ENCODE measurements at regions not wholly inside any gene's neighbourhood (a gene's known extent, or its start where the extent isn't known, plus 50 kb on each side); places are given as distances from the start of the nearest gene placed in this dataset.
"Not testable (repeated sequence)": the region's sequence is repeated elsewhere in the genome, so short reads cannot be mapped to it uniquely, and the experiment has no call there.

- no peak for DNase-seq
- no peak for ATAC-seq
- intact Hi-C loops (cut with DNase I, micrococcal nuclease) = loop anchor here in 1 of 2 donors (10.0 kb wide), 1 partner anchor 160 kb away; no protein-coding TSS in a partner anchor
These were observed 183.9 kb downstream of the SHQ1 start for GRCh38 chr3:72664184-72664975.

DNA sequence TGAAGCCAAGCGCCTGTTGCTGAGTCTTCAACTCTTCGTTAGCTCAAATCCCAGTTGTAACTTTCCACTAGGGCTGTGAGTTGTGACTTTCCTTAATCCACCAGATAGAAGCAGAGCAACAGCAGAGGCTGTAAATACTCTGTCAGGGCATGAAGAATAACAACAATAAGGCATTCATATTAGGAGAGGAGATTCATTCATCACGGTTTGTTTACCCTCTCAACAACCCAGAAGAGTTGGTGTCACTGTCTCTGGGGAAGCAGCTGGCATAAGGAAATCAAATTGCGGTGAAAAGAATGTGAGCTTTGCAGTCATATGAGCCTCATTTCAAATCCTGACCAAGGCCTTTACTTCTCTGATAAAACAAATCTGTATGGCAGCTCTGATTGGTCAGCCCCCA lies 184.8 kb downstream of the SHQ1 start:
- ATAC-seq = no peak

GRCh38 chr3:72661115-72661457 lies 187.2 kb downstream of the SHQ1 start:
- intact Hi-C loops (cut with DNase I, micrococcal nuclease) = loop anchor here in 1 of 2 donors (10.0 kb wide), 1 partner anchor 164 kb away; no protein-coding TSS in a partner anchor
- ATAC-seq (peak; percentile 71), DNase-seq (peak; percentile 15 to 70)

More for the DNA sequence above, 184.8 kb downstream of the SHQ1 start:
- DNase-seq = no peak
- intact Hi-C loops (cut with DNase I, micrococcal nuclease) = loop anchor here in 1 of 2 donors (10.0 kb wide), 1 partner anchor 161 kb away; no protein-coding TSS in a partner anchor

- intact Hi-C loops (cut with DNase I, micrococcal nuclease) = loop anchor here in 1 of 2 donors (10.0 kb wide), 1 partner anchor 164 kb away; no protein-coding TSS in a partner anchor
- DNase-seq = no peak
- ATAC-seq = no peak
These were observed 187.8 kb downstream of the SHQ1 start for GRCh38 chr3:72660270-72661114.

- intact Hi-C loops (cut with DNase I, micrococcal nuclease) = no loop called here
- DNase-seq = no peak
- no peak for ATAC-seq
These were observed 188.6 kb downstream of the SHQ1 start for GRCh38 chr3:72659596-72659995.

DNA sequence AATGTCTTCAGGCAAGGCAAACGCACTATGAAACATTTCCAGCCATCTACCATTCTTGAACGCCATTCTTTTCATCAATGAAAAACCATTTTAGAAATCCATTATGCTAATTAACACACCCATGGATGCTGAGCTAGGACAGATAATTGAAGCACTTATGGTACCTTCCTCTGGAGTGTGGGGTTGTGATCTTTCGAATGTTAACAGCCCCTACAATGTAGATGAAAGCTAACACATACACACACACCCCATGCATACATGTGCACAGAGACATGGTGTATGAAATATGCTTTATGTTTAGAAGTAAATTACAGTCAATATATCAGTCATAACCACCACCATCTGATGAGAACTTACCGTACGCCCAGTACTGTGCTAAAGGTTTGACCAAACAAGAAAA lies 189.1 kb downstream of the SHQ1 start:
- intact Hi-C loops (cut with DNase I, micrococcal nuclease) = no loop called here
- DNase-seq (no peak), ATAC-seq (no peak)

GRCh38 chr3:72658466-72659100 lies 189.7 kb downstream of the SHQ1 start:
- no peak for ATAC-seq
- intact Hi-C loops (cut with DNase I, micrococcal nuclease) = no loop called here
- no peak for DNase-seq

DNA sequence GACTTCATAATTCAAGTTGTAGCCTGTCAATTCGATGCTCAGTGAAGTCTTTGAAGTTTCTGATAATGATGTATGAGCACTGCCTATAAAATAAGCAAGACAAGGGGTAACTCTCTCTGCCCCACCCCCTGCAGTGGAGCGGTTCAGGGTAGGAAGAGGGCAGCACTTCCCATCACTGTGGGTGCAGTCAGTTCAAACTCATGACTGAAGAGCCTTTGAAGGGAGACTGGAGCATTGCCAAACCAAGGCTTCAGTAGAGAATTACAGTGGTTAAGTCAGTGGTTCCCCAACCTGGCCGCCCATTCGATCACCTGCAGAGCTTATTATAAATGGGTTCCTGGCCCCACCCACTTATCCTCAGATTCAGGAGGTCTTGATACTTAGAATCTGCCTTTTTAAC lies 190.6 kb downstream of the SHQ1 start:
- DNase-seq = no peak
- intact Hi-C loops (cut with DNase I, micrococcal nuclease) = no loop called here
- no peak for ATAC-seq

DNA sequence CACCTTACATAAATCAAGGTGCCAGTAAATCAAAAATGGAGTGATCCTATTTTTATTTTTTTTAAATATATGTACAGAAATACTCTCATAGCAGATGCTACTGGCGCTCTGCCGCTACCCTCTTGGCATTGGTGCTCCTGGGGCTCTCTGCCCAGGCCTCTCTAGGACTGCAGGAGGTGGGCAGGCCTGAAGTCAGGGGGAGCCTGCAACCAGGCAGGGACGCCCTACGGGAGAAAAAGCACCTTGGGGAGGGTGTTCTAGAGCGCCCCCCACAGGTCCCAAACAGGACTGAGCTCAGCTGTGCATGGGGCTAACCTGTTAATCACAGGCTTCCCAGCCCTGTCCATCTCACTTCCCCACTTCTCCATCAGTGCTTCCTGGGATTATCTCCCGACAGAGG lies 192.5 kb downstream of the SHQ1 start:
- intact Hi-C loops (cut with DNase I, micrococcal nuclease) = no loop called here
- ATAC-seq (no peak), DNase-seq (no peak)

GRCh38 chr3:72655131-72655551 lies 193.1 kb downstream of the SHQ1 start:
- DNase-seq (no peak), ATAC-seq (no peak)
- intact Hi-C loops (cut with DNase I, micrococcal nuclease) = no loop called here

DNA sequence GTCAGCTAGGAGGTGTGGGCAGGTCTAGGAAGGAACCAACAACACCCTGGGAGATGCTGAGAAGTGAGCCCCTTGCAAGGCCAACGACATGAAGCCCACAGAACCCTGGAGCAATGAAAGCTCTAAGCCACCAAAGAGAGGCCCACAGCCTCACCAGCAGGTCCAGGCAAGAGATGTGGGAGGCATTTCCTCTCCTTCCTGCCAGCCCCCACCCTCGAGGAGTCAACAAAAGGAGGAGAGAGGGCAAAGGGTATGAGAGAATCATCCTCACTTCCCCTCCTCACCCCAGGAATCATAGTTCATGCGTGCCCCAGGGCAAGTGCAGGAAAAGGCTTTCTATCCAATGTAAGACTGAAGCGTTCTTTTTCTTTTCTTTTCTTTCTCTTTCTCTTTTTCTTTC lies 195.8 kb downstream of the SHQ1 start:
- ATAC-seq (no peak), DNase-seq (no peak)
- intact Hi-C loops (cut with DNase I, micrococcal nuclease) = no loop called here

- no peak for ATAC-seq
- no peak for DNase-seq
- intact Hi-C loops (cut with DNase I, micrococcal nuclease) = no loop called here
These were observed 196.7 kb downstream of the SHQ1 start for GRCh38 chr3:72651498-72651897.

GRCh38 chr3:72646263-72646662 lies 202.0 kb downstream of the SHQ1 start:
- DNase-seq (no peak), ATAC-seq (no peak)
- intact Hi-C loops (cut with DNase I, micrococcal nuclease) = no loop called here

GRCh38 chr3:72643635-72644034 lies 204.6 kb downstream of the SHQ1 start:
- DNase-seq; intact Hi-C loops (cut with DNase I, micrococcal nuclease); ATAC-seq: not testable (repeated sequence)

DNA sequence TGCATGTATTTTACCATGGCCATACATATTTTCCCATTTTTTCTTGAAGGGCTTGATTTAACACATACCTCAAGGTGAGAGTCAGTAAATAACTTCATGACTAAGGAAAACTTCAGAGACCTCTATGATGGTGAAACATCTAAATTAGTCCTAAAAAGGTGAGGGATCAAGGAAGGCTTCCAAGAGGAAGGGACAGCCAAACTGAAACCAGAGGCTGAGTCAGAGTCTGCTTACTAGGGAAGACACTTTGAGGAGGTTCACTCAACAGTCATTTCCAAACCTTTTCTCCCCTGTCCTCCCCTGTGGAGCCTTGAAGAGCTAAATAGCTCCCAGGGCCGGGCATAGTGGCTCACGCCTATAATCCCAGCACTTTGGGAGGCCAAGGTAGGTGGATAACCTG lies 206.6 kb downstream of the SHQ1 start:
- no peak for DNase-seq
- ATAC-seq = no peak
- intact Hi-C loops (cut with DNase I, micrococcal nuclease) = no loop called here

GRCh38 chr3:72641072-72641471 lies 207.2 kb downstream of the SHQ1 start:
- intact Hi-C loops (cut with DNase I, micrococcal nuclease) = no loop called here
- ATAC-seq (no peak), DNase-seq (no peak)

- DNase-seq (no peak), ATAC-seq (no peak)
- intact Hi-C loops (cut with DNase I, micrococcal nuclease) = no loop called here
These were observed 211.2 kb downstream of the SHQ1 start for GRCh38 chr3:72636969-72637597.

GRCh38 chr3:72635551-72635950 lies 212.7 kb downstream of the SHQ1 start:
- intact Hi-C loops (cut with DNase I, micrococcal nuclease) = no loop called here
- ATAC-seq (no peak), DNase-seq (no peak)

- no peak for DNase-seq
- intact Hi-C loops (cut with DNase I, micrococcal nuclease) = no loop called here
- ATAC-seq = no peak
These were observed 214.1 kb downstream of the SHQ1 start for GRCh38 chr3:72634128-72634527.

Measured in left colon (tissue), 2 donors.